ENCODE measurements at regions not wholly inside any gene's neighbourhood (a gene's known extent, or its start where the extent isn't known, plus 50 kb on each side); places are given as distances from the start of the nearest gene placed in this dataset.

DNA sequence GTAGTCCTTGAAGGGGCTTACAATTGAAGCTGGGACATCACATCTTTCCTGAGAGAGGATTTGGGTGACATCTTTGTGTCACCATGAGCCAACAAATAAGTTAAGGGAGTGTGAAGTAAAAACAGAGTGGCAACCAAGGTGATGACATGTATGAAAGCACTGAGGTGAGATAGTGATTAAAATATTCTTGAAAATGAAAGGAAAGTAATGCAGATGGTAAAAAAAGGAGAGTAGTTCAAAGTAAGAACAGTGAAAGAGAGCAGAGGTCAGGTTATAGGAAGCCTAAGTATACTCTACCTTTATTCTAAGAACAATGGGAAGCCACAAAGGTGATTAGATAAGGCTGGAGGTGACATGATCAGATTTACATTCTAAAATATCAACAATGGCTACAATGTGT, 486.1 kb downstream of the DIPK2A start:
- H3K27me3 Mint-ChIP-seq (ENCODE audit: low read depth) = no peaks in the 10 kb centered on the region
- H3K4me1 Mint-ChIP-seq = no peaks in the 10 kb centered on the region
- H3K56ac ChIP-seq (ENCODE audit: insufficient read length, low read depth, low read length) = no peak overlapping the region
- H3K18ac ChIP-seq (ENCODE audit: insufficient read length, low read depth, low read length) = no peak overlapping the region
- no peak overlapping the region for H3K4ac ChIP-seq (ENCODE audit: low read depth, low read length)
- no peak for DNase-seq
- H2BK5ac ChIP-seq (ENCODE audit: insufficient read length, low read length) = no peak overlapping the region
- H3K4me1 ChIP-seq (ENCODE audit: insufficient read depth, low read length) = no peaks in the 10 kb centered on the region; the same call in 1 of the 2 replicates
- H4K91ac ChIP-seq (ENCODE audit: insufficient read length, low read depth, low read length) = no peak overlapping the region
- no peaks in the 10 kb centered on the region for H4K20me1 ChIP-seq (ENCODE audit: control insufficient read depth, insufficient read depth, insufficient read length)
- H4K5ac ChIP-seq (ENCODE audit: insufficient read length, low read depth, low read length) = no peak overlapping the region
- no peaks in the 10 kb centered on the region; a peak in 1 of 7 replicates for H3K36me3 Mint-ChIP-seq (ENCODE audit: insufficient read depth in 1 of 3, low read depth in 3 of 3)
- H3K27ac Mint-ChIP-seq = no peak overlapping the region; a peak in 1 of 7 replicates
- H3K9me3 ChIP-seq (ENCODE audit: control insufficient read depth, low read depth, low read length) = no peaks in the 10 kb centered on the region
- no peak overlapping the region for H3K9ac ChIP-seq (ENCODE audit: extremely low read depth, insufficient read length, low read length)
- no peak overlapping the region for H2BK120ac ChIP-seq (ENCODE audit: low read depth, low read length, poor library complexity, severe bottlenecking)
- no peak overlapping the region for H3K4me2 ChIP-seq (ENCODE audit: insufficient read depth, insufficient read length, low read length)
- H2BK20ac ChIP-seq (ENCODE audit: low read depth, low read length, poor library complexity, severe bottlenecking) = no peak overlapping the region
- no peak overlapping the region for H3K14ac ChIP-seq (ENCODE audit: insufficient read depth, low read length)
- no peak overlapping the region for H3T11ph ChIP-seq (ENCODE audit: low read length)
- no peak overlapping the region for H4K8ac ChIP-seq (replicated peaks; ENCODE audit: insufficient read length, low read depth, low read length)
- no peaks in the 10 kb centered on the region for H3K79me1 ChIP-seq (ENCODE audit: insufficient read depth, low read depth, low read length, poor library complexity, severe bottlenecking)
- H3K23me2 ChIP-seq (ENCODE audit: insufficient read length, low read depth, low read length, poor library complexity, severe bottlenecking) = no peaks in the 10 kb centered on the region
- no peak overlapping the region for H3K4me3 Mint-ChIP-seq
- H2AK5ac ChIP-seq (ENCODE audit: insufficient read length, low read length) = no peak overlapping the region
- H3K79me2 ChIP-seq (ENCODE audit: insufficient read depth, low read length) = no peaks in the 10 kb centered on the region
- no peak overlapping the region for H2AFZ ChIP-seq (ENCODE audit: low read length)
- TF ChIP-seq, protein P1, sequence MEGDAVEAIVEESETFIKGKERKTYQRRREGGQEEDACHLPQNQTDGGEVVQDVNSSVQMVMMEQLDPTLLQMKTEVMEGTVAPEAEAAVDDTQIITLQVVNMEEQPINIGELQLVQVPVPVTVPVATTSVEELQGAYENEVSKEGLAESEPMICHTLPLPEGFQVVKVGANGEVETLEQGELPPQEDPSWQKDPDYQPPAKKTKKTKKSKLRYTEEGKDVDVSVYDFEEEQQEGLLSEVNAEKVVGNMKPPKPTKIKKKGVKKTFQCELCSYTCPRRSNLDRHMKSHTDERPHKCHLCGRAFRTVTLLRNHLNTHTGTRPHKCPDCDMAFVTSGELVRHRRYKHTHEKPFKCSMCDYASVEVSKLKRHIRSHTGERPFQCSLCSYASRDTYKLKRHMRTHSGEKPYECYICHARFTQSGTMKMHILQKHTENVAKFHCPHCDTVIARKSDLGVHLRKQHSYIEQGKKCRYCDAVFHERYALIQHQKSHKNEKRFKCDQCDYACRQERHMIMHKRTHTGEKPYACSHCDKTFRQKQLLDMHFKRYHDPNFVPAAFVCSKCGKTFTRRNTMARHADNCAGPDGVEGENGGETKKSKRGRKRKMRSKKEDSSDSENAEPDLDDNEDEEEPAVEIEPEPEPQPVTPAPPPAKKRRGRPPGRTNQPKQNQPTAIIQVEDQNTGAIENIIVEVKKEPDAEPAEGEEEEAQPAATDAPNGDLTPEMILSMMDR (conservative IDR thresholded peaks at IDR 0.05) = no peak
- H3K27ac ChIP-seq (ENCODE audit: insufficient read length, low read depth, low read length) = no peak overlapping the region
- no peak overlapping the region for H3K23ac ChIP-seq (ENCODE audit: insufficient read length, low read depth, low read length)
- no peak overlapping the region for H2BK15ac ChIP-seq (ENCODE audit: low read depth, low read length)
- no peaks in the 10 kb centered on the region for H3K9me3 Mint-ChIP-seq
- no peak overlapping the region for H2BK12ac ChIP-seq (ENCODE audit: insufficient read length, low read depth, low read length)
- H3K27me3 ChIP-seq (ENCODE audit: insufficient read depth, low read length) = no peaks in the 10 kb centered on the region

Measured in H9 (cell line).